CD4-positive, CD25-positive, alpha-beta regulatory T cell (primary cell): ENCODE measurements at regions not wholly inside any gene's neighbourhood (a gene's known extent, or its start where the extent isn't known, plus 50 kb on each side); places are given as distances from the start of the nearest gene placed in this dataset.

ENCODE experiments used
- ATAC-seq, 2 donors: fragments of 150-1000 bp; cut with Tn5 transposase; one replicate each; pipeline ENCODE4 v1.10.0; 2021; ENCODE audit warnings: low read depth in 2 of 2, moderate number of reproducible peaks in 2 of 2, moderate library complexity in 1 of 2
- DNase-seq, 3 donors: peaks; one replicate each; pipeline versions ENCODE4 v3.0.0 to v3.0.0-alpha.2; 2012 to 2022; ENCODE audit warnings: mixed read lengths in 1 of 3
- H3K27ac ChIP-seq: one replicate; pipeline ENCODE4 v1.7.0; 2013; ENCODE audit warnings: mild to moderate bottlenecking, low read length; ENCODE audit not compliant: insufficient read depth, poor library complexity, severe bottlenecking
- H3K27me3 ChIP-seq: one replicate; pipeline ENCODE4 v1.7.0; 2013; ENCODE audit warnings: low read length; ENCODE audit not compliant: control insufficient read depth, insufficient read depth
- H3K36me3 ChIP-seq: one replicate; pipeline ENCODE4 v1.7.0; 2013; ENCODE audit warnings: mild to moderate bottlenecking, low read length, moderate library complexity; ENCODE audit not compliant: control insufficient read depth, insufficient read depth
- H3K4me1 ChIP-seq: 2 replicates; pipeline ENCODE4 v1.7.0; 2013; ENCODE audit warnings: mild to moderate bottlenecking, low read length; ENCODE audit not compliant: insufficient read depth, control insufficient read depth, poor library complexity, severe bottlenecking
- H3K4me3 ChIP-seq: one replicate; pipeline ENCODE4 v1.7.0; 2013; ENCODE audit warnings: low read depth, mild to moderate bottlenecking, low read length, moderate library complexity
- H3K9me3 ChIP-seq, 2 experiments: 1 replicate in 1 of 2; 2 replicates in 1 of 2; pipeline ENCODE4 v1.7.0; 2013; ENCODE audit warnings: low read length in 2 of 2, mild to moderate bottlenecking in 1 of 2, moderate library complexity in 1 of 2; ENCODE audit not compliant: control insufficient read depth in 2 of 2
- H3K27ac Mint-ChIP-seq, 3 donors: one replicate each; pipeline ENCODE4 v1.8.0; 2020 to 2022; ENCODE audit warnings: mild to moderate bottlenecking in 3 of 3, mixed read lengths in 3 of 3, moderate library complexity in 2 of 3
- H3K27me3 Mint-ChIP-seq: one replicate; pipeline ENCODE4 v1.8.0; 2022; ENCODE audit warnings: mild to moderate bottlenecking, mixed read lengths
- H3K36me3 Mint-ChIP-seq: one replicate; pipeline ENCODE4 v1.8.0; 2020; ENCODE audit warnings: mixed read lengths
- H3K4me1 Mint-ChIP-seq, 4 donors: one replicate each; pipeline ENCODE4 v1.8.0; 2020 to 2022; ENCODE audit warnings: mixed read lengths in 4 of 4, mild to moderate bottlenecking in 1 of 4
- H3K4me3 Mint-ChIP-seq, 4 donors: one replicate each; pipeline ENCODE4 v1.8.0; 2020 to 2022; ENCODE audit warnings: mild to moderate bottlenecking in 4 of 4, mixed read lengths in 4 of 4, moderate library complexity in 3 of 4
- H3K9me3 Mint-ChIP-seq, 7 donors: one replicate each; pipeline ENCODE4 v1.8.0; 2020 to 2022; ENCODE audit warnings: mixed read lengths in 7 of 7, mild to moderate bottlenecking in 3 of 7, moderate library complexity in 2 of 7

- H3K27me3 Mint-ChIP-seq: no peaks in the 10 kb centered on the region
- H3K4me1 ChIP-seq: no peaks in the 10 kb centered on the region
- no peaks in the 10 kb centered on the region for H3K4me1 Mint-ChIP-seq
- H3K4me3 ChIP-seq: no peak overlapping the region
- H3K27me3 ChIP-seq: no peaks in the 10 kb centered on the region
- H3K36me3 Mint-ChIP-seq: no peaks in the 10 kb centered on the region
- no peak overlapping the region for H3K27ac ChIP-seq
- DNase-seq (no peak), ATAC-seq (no peak)
- no peak overlapping the region for H3K27ac Mint-ChIP-seq
- H3K9me3 Mint-ChIP-seq: peaks cover 0 to 11% (median 2%) of the 10 kb centered on the region in 7 donors
- no peak overlapping the region for H3K4me3 Mint-ChIP-seq
- no peaks in the 10 kb centered on the region for H3K36me3 ChIP-seq
- H3K9me3 ChIP-seq: no peaks in the 10 kb centered on the region
Measured at GRCh38 chr19:23509686-23510450, 114.6 kb upstream of the ZNF91 start.

DNA sequence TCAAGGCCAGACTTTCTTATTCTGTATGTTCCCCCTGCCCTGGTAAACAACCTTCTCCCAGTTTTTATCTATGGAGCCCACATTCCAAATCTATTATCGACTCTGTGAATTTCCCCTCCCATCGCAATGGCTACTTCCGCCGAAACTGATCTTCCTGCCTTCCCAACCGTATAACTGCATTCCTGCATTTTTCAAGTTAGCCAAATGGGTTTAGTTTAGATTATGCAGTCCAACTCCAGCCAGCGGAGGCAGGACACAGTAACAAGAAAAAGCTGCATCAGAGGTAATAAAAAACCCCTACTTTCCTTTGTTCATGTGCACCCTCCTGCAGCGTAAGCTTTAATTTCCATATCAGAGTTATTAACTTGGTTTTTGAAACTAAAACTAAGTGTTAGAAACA, 112.2 kb upstream of the ZNF91 start:
- ATAC-seq: no peak
- Histone ChIP-seq H3K4me3 (no peak overlapping the region), H3K4me1 (no peaks in the 10 kb centered on the region), H3K27me3 (no peaks in the 10 kb centered on the region), H3K36me3 (no peaks in the 10 kb centered on the region), H3K9me3 (no peaks in the 10 kb centered on the region), H3K27ac (no peak overlapping the region)
- peaks cover 0 to 4% (median 0%) of the 10 kb centered on the region in 7 donors for H3K9me3 Mint-ChIP-seq
- H3K27ac Mint-ChIP-seq: no peak overlapping the region
- DNase-seq: no peak
- no peaks in the 10 kb centered on the region for H3K27me3 Mint-ChIP-seq
- H3K4me1 Mint-ChIP-seq: no peaks in the 10 kb centered on the region
- H3K36me3 Mint-ChIP-seq: no peaks in the 10 kb centered on the region
- no peak overlapping the region for H3K4me3 Mint-ChIP-seq

- H3K9me3 Mint-ChIP-seq: peaks cover 0 to 2% (median 0%) of the 10 kb centered on the region in 7 donors
- no peak for DNase-seq
Measured at GRCh38 chr19:23505738-23506137, 110.5 kb upstream of the ZNF91 start.

GRCh38 chr19:23482829-23483228, 87.6 kb upstream of the ZNF91 start:
- Histone ChIP-seq H3K4me1 (no peaks in the 10 kb centered on the region), H3K27ac (no peak overlapping the region), H3K36me3 (no peaks in the 10 kb centered on the region), H3K4me3 (no peak overlapping the region), H3K27me3 (no peaks in the 10 kb centered on the region), H3K9me3 (peaks cover 1 to 6% of the 10 kb centered on the region in 2 experiments)
- DNase-seq (no peak), ATAC-seq (no peak)
- Mint-ChIP-seq H3K27ac (no peak overlapping the region), H3K9me3 (peaks cover 5 to 34% (median 12%) of the 10 kb centered on the region in 7 donors), H3K27me3 (no peaks in the 10 kb centered on the region), H3K4me1 (no peaks in the 10 kb centered on the region), H3K4me3 (no peak overlapping the region), H3K36me3 (no peaks in the 10 kb centered on the region)

More at GRCh38 chr19:23505738-23506137, 110.5 kb upstream of the ZNF91 start:
- Mint-ChIP-seq H3K27ac (no peak overlapping the region), H3K4me3 (no peak overlapping the region), H3K36me3 (no peaks in the 10 kb centered on the region), H3K4me1 (no peaks in the 10 kb centered on the region), H3K27me3 (no peaks in the 10 kb centered on the region)
- ATAC-seq: no peak
- no peaks in the 10 kb centered on the region for H3K9me3 ChIP-seq
- no peak overlapping the region for H3K27ac ChIP-seq
- no peaks in the 10 kb centered on the region for H3K27me3 ChIP-seq
- H3K36me3 ChIP-seq: no peaks in the 10 kb centered on the region
- H3K4me3 ChIP-seq: no peak overlapping the region
- no peaks in the 10 kb centered on the region for H3K4me1 ChIP-seq

DNA sequence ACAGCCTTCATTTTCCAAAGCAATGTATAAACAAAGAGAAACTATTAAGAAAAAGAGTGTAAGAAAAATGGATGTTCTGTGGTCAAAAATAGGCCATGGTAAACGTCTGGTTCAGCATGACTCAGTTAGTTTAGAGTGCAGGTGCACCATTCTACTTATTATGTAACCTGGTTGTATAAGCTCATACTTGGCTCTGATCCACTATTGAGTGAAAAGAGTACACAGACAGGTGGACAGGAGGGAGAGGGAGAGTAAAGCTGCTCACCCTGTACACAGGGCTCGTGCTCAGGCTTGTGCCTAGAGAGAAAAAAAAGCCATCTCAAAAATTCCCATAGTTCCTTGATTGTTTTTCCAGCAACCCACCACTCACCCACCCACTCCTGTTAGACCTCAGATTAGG, 85.8 kb upstream of the ZNF91 start:
- Histone ChIP-seq H3K27me3 (no peaks in the 10 kb centered on the region), H3K4me1 (no peaks in the 10 kb centered on the region), H3K4me3 (no peak overlapping the region), H3K9me3 (peaks cover 4 to 16% of the 10 kb centered on the region in 2 experiments), H3K36me3 (no peaks in the 10 kb centered on the region), H3K27ac (no peak overlapping the region)
- Mint-ChIP-seq H3K4me3 (no peak overlapping the region), H3K9me3 (peaks cover 7 to 34% (median 13%) of the 10 kb centered on the region in 7 donors), H3K27ac (no peak overlapping the region), H3K36me3 (no peaks in the 10 kb centered on the region), H3K4me1 (no peaks in the 10 kb centered on the region), H3K27me3 (no peaks in the 10 kb centered on the region)
- ATAC-seq (no peak), DNase-seq (no peak)

DNA sequence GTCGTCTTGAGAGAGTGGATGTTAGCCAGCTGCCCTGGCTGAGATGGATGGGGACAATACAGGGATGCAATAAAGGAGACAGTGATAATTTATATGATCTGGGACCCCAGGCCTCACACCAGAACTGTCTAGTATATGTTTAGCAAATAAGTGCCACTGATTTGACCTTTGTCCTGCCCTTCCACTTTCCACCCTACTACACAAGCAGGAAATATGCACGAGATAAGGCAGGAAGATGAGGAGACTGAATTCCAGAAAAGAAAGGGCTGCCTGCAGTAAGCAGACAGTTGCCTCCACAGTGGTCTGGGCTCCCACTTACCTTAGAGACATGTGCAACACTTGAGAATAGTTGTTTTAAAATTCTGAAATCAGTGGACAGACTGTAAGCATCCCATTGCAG, 80.2 kb upstream of the ZNF91 start:
- Histone ChIP-seq H3K27me3 (no peaks in the 10 kb centered on the region), H3K4me3 (no peak overlapping the region), H3K36me3 (no peaks in the 10 kb centered on the region), H3K27ac (no peak overlapping the region), H3K4me1 (no peaks in the 10 kb centered on the region), H3K9me3 (peaks cover 5 to 18% of the 10 kb centered on the region in 2 experiments)
- H3K27me3 Mint-ChIP-seq: no peaks in the 10 kb centered on the region
- H3K36me3 Mint-ChIP-seq: no peaks in the 10 kb centered on the region
- H3K9me3 Mint-ChIP-seq: peaks cover 0 to 30% (median 9%) of the 10 kb centered on the region in 7 donors
- no peak overlapping the region for H3K27ac Mint-ChIP-seq
- no peaks in the 10 kb centered on the region for H3K4me1 Mint-ChIP-seq
- no peak for DNase-seq
- no peak overlapping the region for H3K4me3 Mint-ChIP-seq
- no peak for ATAC-seq

DNA sequence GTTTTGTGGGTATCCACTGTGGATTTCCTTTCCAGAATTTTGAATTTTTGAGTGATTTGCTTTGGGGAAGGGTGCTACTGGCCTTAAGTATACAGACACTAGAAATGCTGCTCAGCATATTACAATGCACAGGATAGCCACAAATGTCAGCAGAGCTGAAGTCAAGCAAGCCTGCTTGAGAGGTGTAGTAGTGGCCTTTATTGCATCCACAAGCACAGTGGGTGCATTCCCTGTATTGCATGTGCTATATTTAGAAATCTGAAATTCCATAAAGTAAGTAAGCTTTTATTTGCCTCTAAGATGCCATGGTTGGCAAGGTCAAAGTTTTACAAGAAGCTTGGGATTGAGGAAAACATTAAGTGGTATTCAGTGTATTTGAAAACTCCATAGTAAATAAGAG, 79.5 kb upstream of the ZNF91 start:
- no peak overlapping the region for H3K4me3 Mint-ChIP-seq
- H3K9me3 ChIP-seq: peaks cover 5 to 18% of the 10 kb centered on the region in 2 experiments
- no peak overlapping the region for H3K4me3 ChIP-seq
- no peaks in the 10 kb centered on the region for H3K4me1 Mint-ChIP-seq
- no peaks in the 10 kb centered on the region for H3K36me3 ChIP-seq
- no peaks in the 10 kb centered on the region for H3K27me3 Mint-ChIP-seq
- DNase-seq (no peak), ATAC-seq (no peak)
- H3K9me3 Mint-ChIP-seq: peaks cover 0 to 32% (median 11%) of the 10 kb centered on the region in 7 donors
- H3K27me3 ChIP-seq: no peaks in the 10 kb centered on the region
- H3K27ac Mint-ChIP-seq: no peak overlapping the region
- H3K4me1 ChIP-seq: no peaks in the 10 kb centered on the region
- H3K27ac ChIP-seq: no peak overlapping the region
- no peaks in the 10 kb centered on the region for H3K36me3 Mint-ChIP-seq

DNA sequence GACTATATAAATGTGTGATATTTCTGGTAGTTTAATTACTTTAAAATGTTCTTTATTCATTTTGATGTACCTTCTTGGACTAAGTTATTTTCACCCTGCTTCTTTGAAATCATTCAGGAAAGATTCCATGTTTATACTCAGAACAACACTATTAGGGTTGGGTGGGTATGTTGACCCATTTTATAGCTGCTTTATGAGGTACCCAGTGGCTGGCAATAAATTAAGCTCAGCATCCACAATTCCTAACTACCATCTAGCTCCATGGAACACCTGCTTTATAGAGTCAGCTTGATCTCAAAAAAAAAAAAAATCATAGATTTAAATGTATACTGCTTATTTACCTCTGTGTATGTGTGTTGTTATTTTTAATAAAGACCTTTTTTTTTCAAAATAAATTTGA, 78.9 kb upstream of the ZNF91 start:
- Mint-ChIP-seq H3K36me3 (no peaks in the 10 kb centered on the region), H3K4me1 (no peaks in the 10 kb centered on the region), H3K4me3 (no peak overlapping the region), H3K27me3 (no peaks in the 10 kb centered on the region), H3K27ac (no peak overlapping the region), H3K9me3 (peaks cover 0 to 34% (median 9%) of the 10 kb centered on the region in 7 donors)
- Histone ChIP-seq H3K4me1 (no peaks in the 10 kb centered on the region), H3K27me3 (no peaks in the 10 kb centered on the region), H3K9me3 (peaks cover 5 to 18% of the 10 kb centered on the region in 2 experiments), H3K36me3 (no peaks in the 10 kb centered on the region), H3K27ac (no peak overlapping the region), H3K4me3 (no peak overlapping the region)
- DNase-seq (no peak), ATAC-seq (no peak)
